AG04450 (cell line): ENCODE measurements at regions not wholly inside any gene's neighbourhood (a gene's known extent, or its start where the extent isn't known, plus 50 kb on each side); places are given as distances from the start of the nearest gene placed in this dataset.

Source experiments
- CTCF ChIA-PET: fragments of 300-600, 350-600 bp; formaldehyde crosslinking; extraction: SDS; loops from one replicate; lab custom pipeline; 2022; ENCODE audit warnings: antibody characterized with exemption, inconsistent platforms; lab: Charles Lee
- POLR2A ChIA-PET: fragments of 350-600 bp; formaldehyde crosslinking; extraction: SDS; loops from one replicate; lab custom pipeline; 2021; ENCODE audit warnings: antibody characterized with exemption, inconsistent platforms; lab: Yijun Ruan, JAX
- DNase-seq: peaks from one replicate; pipeline ENCODE4 v3.0.0-alpha.2; 2011; ENCODE audit warnings: low read depth, low spot score
- H3K27ac ChIP-seq: one replicate; pipeline ENCODE4 v1.5.1; 2012; ENCODE audit warnings: low read depth, low read length, control low read depth
- H3K27me3 ChIP-seq: one replicate; pipeline ENCODE4 v1.6.0; 2012; ENCODE audit warnings: low read length; ENCODE audit not compliant: control insufficient read depth, insufficient read depth
- H3K4me3 ChIP-seq: 2 replicates; pipeline ENCODE4 v1.5.1; 2011; ENCODE audit warnings: mild to moderate bottlenecking, low read depth, low read length, control low read depth
- H3K9me3 ChIP-seq: 2 replicates; pipeline ENCODE4 v1.5.1; 2012; ENCODE audit warnings: low read length; ENCODE audit not compliant: control insufficient read depth, insufficient read depth
- TF ChIP-seq, protein P1 (sequence below): IDR thresholded peaks from 2 replicates; pipeline ENCODE4 v1.5.1; 2011; ENCODE audit warnings: low read depth, low read length, control low read depth, inconsistent platforms

DNA sequence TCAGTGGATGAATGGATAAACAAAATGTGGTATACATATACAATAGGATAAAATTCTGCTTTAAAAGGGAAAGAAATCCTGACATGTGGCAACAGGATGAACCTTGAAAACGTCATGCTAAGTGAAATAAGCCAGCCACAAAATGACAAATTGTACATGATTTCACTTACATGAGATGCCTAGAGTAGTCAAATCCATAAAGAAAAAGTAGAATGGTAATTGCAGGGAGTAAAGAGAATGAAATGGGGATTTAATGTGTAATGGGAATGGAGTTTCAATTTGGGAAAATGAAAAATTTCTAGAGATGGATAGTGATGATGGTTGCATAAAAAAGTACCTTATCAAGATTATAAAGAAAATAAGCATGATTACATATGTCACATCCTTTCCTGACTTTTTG lies 1489.2 kb upstream of the C9orf72 start:
- CTCF ChIA-PET = no interaction called here
- POLR2A ChIA-PET = no interaction called here
- Histone ChIP-seq H3K27me3 (no peaks in the 10 kb centered on the region), H3K4me3 (no peak overlapping the region), H3K27ac (no peak overlapping the region), H3K9me3 (no peaks in the 10 kb centered on the region)
- DNase-seq = no peak
- TF ChIP-seq, protein P1, sequence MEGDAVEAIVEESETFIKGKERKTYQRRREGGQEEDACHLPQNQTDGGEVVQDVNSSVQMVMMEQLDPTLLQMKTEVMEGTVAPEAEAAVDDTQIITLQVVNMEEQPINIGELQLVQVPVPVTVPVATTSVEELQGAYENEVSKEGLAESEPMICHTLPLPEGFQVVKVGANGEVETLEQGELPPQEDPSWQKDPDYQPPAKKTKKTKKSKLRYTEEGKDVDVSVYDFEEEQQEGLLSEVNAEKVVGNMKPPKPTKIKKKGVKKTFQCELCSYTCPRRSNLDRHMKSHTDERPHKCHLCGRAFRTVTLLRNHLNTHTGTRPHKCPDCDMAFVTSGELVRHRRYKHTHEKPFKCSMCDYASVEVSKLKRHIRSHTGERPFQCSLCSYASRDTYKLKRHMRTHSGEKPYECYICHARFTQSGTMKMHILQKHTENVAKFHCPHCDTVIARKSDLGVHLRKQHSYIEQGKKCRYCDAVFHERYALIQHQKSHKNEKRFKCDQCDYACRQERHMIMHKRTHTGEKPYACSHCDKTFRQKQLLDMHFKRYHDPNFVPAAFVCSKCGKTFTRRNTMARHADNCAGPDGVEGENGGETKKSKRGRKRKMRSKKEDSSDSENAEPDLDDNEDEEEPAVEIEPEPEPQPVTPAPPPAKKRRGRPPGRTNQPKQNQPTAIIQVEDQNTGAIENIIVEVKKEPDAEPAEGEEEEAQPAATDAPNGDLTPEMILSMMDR = no peak

DNA sequence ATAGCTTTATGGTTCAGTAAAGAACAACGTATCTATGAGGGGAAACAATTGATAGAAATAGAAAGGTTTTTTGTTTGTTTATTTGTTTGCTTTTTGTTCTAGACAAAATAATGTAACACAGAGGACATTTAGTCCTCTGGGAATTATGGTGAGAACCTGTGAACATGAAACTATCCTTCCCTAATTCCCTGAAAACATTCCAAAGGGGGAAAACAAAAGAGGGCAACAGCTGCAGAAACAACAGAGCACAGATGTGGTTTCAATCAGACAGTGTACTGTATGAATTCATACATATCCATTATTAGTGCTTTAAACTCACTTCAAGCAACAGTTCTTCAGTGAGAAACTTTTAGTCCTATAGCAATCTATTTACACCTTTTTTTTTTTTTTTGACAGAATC lies 1489.8 kb upstream of the C9orf72 start:
- ChIA-PET POLR2A (no interaction called here), CTCF (no interaction called here)
- DNase-seq = no peak
- Histone ChIP-seq H3K27ac (no peak overlapping the region), H3K4me3 (no peak overlapping the region), H3K9me3 (no peaks in the 10 kb centered on the region), H3K27me3 (no peaks in the 10 kb centered on the region)
- TF ChIP-seq, protein P1 = no peak

DNA sequence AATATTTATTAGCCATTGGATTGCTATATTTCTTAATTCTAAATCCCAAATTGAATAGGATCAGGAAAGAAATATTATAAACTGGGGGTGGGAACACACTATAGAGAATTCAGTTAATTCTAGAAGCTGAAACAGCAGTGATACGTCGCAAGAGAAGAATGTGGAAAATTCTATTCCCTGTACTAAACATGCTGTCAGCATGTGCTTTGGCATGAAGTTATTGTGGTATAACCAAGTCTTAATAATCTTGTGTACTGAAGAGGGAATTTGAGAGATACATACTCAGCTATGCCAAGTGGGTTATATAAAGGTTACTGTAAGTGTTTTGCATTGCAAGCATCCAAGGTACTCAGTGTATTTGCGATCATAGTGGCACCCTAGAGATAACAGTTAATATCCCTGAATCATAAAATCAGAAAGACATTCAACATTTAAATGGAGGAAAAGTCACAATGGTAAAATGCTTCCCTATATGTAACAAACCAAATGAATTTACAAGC lies 1492.9 kb upstream of the C9orf72 start:
- DNase-seq = no peak
- Histone ChIP-seq H3K27me3 (no peaks in the 10 kb centered on the region), H3K27ac (no peak overlapping the region), H3K9me3 (no peaks in the 10 kb centered on the region), H3K4me3 (no peak overlapping the region)
- ChIA-PET CTCF (no interaction called here), POLR2A (no interaction called here)
- TF ChIP-seq, protein P1 = no peak

DNA sequence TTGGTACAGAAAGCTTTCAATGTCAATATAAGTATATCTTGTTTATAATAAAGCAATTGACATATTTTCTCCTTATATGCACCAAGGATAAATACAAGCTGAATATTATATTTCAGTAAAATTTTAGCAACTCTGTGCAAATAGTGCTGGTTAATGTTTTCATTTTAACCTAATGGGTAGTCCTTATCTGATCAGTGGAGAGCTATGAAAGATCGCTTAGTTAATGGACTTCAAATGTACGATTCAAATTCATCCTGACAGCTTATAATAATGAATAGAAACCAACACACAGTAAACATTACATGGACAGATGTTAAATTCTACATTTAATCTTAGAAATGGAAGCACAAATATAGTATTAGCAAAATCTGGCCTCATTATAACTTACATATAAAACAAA lies 1495.2 kb upstream of the C9orf72 start:
- ChIA-PET CTCF (no interaction called here), POLR2A (no interaction called here)
- no peaks in the 10 kb centered on the region for H3K27me3 ChIP-seq
- H3K9me3 ChIP-seq = peaks cover 2% of the 10 kb centered on the region; the same call in 1 of the 2 replicates
- H3K27ac ChIP-seq = no peak overlapping the region
- TF ChIP-seq, protein P1 = no peak
- DNase-seq = no peak
- no peak overlapping the region for H3K4me3 ChIP-seq

DNA sequence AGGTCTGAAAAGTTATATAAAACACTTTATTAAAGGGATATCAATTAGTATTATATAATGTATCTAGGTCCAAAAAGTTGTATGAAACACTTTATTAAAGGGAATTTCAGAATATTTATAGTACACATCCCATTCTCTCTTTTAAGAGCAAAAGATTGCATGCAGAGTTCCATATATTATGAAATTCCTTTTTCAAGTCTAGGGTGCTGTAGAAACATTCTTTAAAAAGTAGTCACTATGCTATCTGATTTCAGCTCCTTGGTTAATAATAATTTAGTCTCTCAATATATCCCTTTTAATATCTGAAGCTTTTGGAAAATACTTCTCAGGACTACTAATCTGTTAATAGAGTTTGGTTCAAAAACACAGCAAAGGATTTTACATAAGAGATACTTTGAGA lies 1496.1 kb upstream of the C9orf72 start:
- POLR2A ChIA-PET = no interaction called here
- CTCF ChIA-PET = no interaction called here
- H3K4me3 ChIP-seq = no peak overlapping the region
- DNase-seq = no peak
- H3K27ac ChIP-seq = no peak overlapping the region
- H3K9me3 ChIP-seq = peaks cover 2% of the 10 kb centered on the region; the same call in 1 of the 2 replicates
- H3K27me3 ChIP-seq = no peaks in the 10 kb centered on the region
- TF ChIP-seq, protein P1 = no peak
